Effector memory CD8-positive, alpha-beta T cell (primary cell): ENCODE measurements at regions not wholly inside any gene's neighbourhood (a gene's known extent, or its start where the extent isn't known, plus 50 kb on each side); places are given as distances from the start of the nearest gene placed in this dataset.

ENCODE experiments used
- ATAC-seq: fragments of 150-1000 bp; cut with Tn5 transposase; replicated peaks from 2 replicates; pipeline ENCODE4 v1.10.0; 2021; ENCODE audit warnings: mild to moderate bottlenecking, moderate library complexity
- DNase-seq, 3 experiments: peaks; one replicate each; pipeline ENCODE4 v3.0.0; 2021
- H3K27ac Mint-ChIP-seq, 2 donors: one replicate each; pipeline ENCODE4 v1.8.0; 2022; ENCODE audit warnings: mild to moderate bottlenecking in 2 of 2, mixed read lengths in 2 of 2, moderate library complexity in 2 of 2
- H3K27me3 Mint-ChIP-seq, 2 donors: one replicate each; pipeline ENCODE4 v1.8.0; 2022; ENCODE audit warnings: mixed read lengths in 2 of 2
- H3K36me3 Mint-ChIP-seq: one replicate; pipeline ENCODE4 v1.8.0; 2022; ENCODE audit warnings: mild to moderate bottlenecking, moderate library complexity, mixed read lengths; ENCODE audit not compliant: insufficient read depth
- H3K4me1 Mint-ChIP-seq, 2 donors: one replicate each; pipeline ENCODE4 v1.8.0; 2022; ENCODE audit warnings: low read depth in 2 of 2, mixed read lengths in 2 of 2
- H3K4me3 Mint-ChIP-seq, 2 donors: one replicate each; pipeline ENCODE4 v1.8.0; 2022; ENCODE audit warnings: mild to moderate bottlenecking in 2 of 2, mixed read lengths in 2 of 2, moderate library complexity in 2 of 2
- H3K9me3 Mint-ChIP-seq, 2 donors: one replicate each; pipeline ENCODE4 v1.8.0; 2022; ENCODE audit warnings: mixed read lengths in 2 of 2

- Mint-ChIP-seq H3K36me3 (no peaks in the 10 kb centered on the region), H3K27me3 (peaks cover 0 to 18% of the 10 kb centered on the region in 2 donors), H3K27ac (no peak overlapping the region), H3K9me3 (no peaks in the 10 kb centered on the region), H3K4me3 (no peak overlapping the region), H3K4me1 (no peaks in the 10 kb centered on the region)
- no peak for ATAC-seq
- DNase-seq: no peak
These were observed 194.2 kb downstream of the NHLRC3 start for GRCh38 chr13:39232401-39232980.

GRCh38 chr13:39232999-39233398 is 194.7 kb downstream of the NHLRC3 start:
- H3K4me1 Mint-ChIP-seq: no peaks in the 10 kb centered on the region
- no peak for ATAC-seq
- H3K27ac Mint-ChIP-seq: no peak overlapping the region
- no peak for DNase-seq
- H3K27me3 Mint-ChIP-seq: peaks cover 0 to 18% of the 10 kb centered on the region in 2 donors
- no peak overlapping the region for H3K4me3 Mint-ChIP-seq
- no peaks in the 10 kb centered on the region for H3K9me3 Mint-ChIP-seq
- H3K36me3 Mint-ChIP-seq: no peaks in the 10 kb centered on the region

GRCh38 chr13:39233519-39233918 is 195.3 kb downstream of the NHLRC3 start:
- no peaks in the 10 kb centered on the region for H3K4me1 Mint-ChIP-seq
- H3K4me3 Mint-ChIP-seq: no peak overlapping the region
- H3K9me3 Mint-ChIP-seq: no peaks in the 10 kb centered on the region
- DNase-seq (no peak), ATAC-seq (no peak)
- peaks cover 0 to 18% of the 10 kb centered on the region in 2 donors for H3K27me3 Mint-ChIP-seq
- H3K27ac Mint-ChIP-seq: no peak overlapping the region
- H3K36me3 Mint-ChIP-seq: no peaks in the 10 kb centered on the region

- Mint-ChIP-seq H3K27me3 (peaks cover 5 to 15% of the 10 kb centered on the region in 2 donors), H3K27ac (no peak overlapping the region), H3K4me3 (no peak overlapping the region), H3K4me1 (no peaks in the 10 kb centered on the region), H3K9me3 (no peaks in the 10 kb centered on the region), H3K36me3 (no peaks in the 10 kb centered on the region)
- DNase-seq: no peak
- ATAC-seq: no peak
These were observed 206.4 kb downstream of the NHLRC3 start for GRCh38 chr13:39244561-39245230.

- Mint-ChIP-seq H3K9me3 (no peaks in the 10 kb centered on the region), H3K4me3 (no peak overlapping the region), H3K27ac (no peak overlapping the region), H3K36me3 (no peaks in the 10 kb centered on the region), H3K4me1 (no peaks in the 10 kb centered on the region), H3K27me3 (peaks cover 5 to 15% of the 10 kb centered on the region in 2 donors)
- ATAC-seq (no peak), DNase-seq (no peak)
These were observed 207.4 kb downstream of the NHLRC3 start for GRCh38 chr13:39245688-39246087.

- Mint-ChIP-seq H3K9me3 (no peaks in the 10 kb centered on the region), H3K27ac (no peak overlapping the region), H3K4me1 (no peaks in the 10 kb centered on the region), H3K4me3 (no peak overlapping the region), H3K36me3 (no peaks in the 10 kb centered on the region), H3K27me3 (peaks cover 0 to 15% of the 10 kb centered on the region in 2 donors)
- no peak for ATAC-seq
- no peak for DNase-seq
These were observed 211.7 kb downstream of the NHLRC3 start for GRCh38 chr13:39249982-39250381.

GRCh38 chr13:39250440-39250839 is 212.2 kb downstream of the NHLRC3 start:
- ATAC-seq: no peak

GRCh38 chr13:39251340-39251739 is 213.1 kb downstream of the NHLRC3 start:
- H3K4me3 Mint-ChIP-seq: no peak overlapping the region
- DNase-seq (no peak), ATAC-seq (no peak)
- no peak overlapping the region for H3K27ac Mint-ChIP-seq
- H3K36me3 Mint-ChIP-seq: no peaks in the 10 kb centered on the region
- no peaks in the 10 kb centered on the region for H3K4me1 Mint-ChIP-seq
- no peaks in the 10 kb centered on the region for H3K9me3 Mint-ChIP-seq
- H3K27me3 Mint-ChIP-seq: peaks cover 0 to 6% of the 10 kb centered on the region in 2 donors

More at GRCh38 chr13:39250440-39250839, 212.2 kb downstream of the NHLRC3 start:
- H3K4me1 Mint-ChIP-seq: no peaks in the 10 kb centered on the region
- no peak for DNase-seq
- H3K4me3 Mint-ChIP-seq: no peak overlapping the region
- H3K36me3 Mint-ChIP-seq: no peaks in the 10 kb centered on the region
- no peak overlapping the region for H3K27ac Mint-ChIP-seq
- no peaks in the 10 kb centered on the region for H3K9me3 Mint-ChIP-seq
- H3K27me3 Mint-ChIP-seq: peaks cover 0 to 15% of the 10 kb centered on the region in 2 donors

GRCh38 chr13:39253774-39254173 is 215.5 kb downstream of the NHLRC3 start:
- H3K4me1 Mint-ChIP-seq: no peaks in the 10 kb centered on the region
- DNase-seq (no peak), ATAC-seq (no peak)
- H3K27me3 Mint-ChIP-seq: no peaks in the 10 kb centered on the region
- no peak overlapping the region for H3K4me3 Mint-ChIP-seq
- H3K27ac Mint-ChIP-seq: no peak overlapping the region
- H3K9me3 Mint-ChIP-seq: peaks cover 0 to 2% of the 10 kb centered on the region in 2 donors
- H3K36me3 Mint-ChIP-seq: no peaks in the 10 kb centered on the region

- Mint-ChIP-seq H3K4me3 (no peak overlapping the region), H3K9me3 (peaks cover 0 to 2% of the 10 kb centered on the region in 2 donors), H3K36me3 (no peaks in the 10 kb centered on the region), H3K4me1 (no peaks in the 10 kb centered on the region), H3K27me3 (no peaks in the 10 kb centered on the region), H3K27ac (no peak overlapping the region)
- ATAC-seq (no peak), DNase-seq (no peak)
These were observed 216.3 kb downstream of the NHLRC3 start for GRCh38 chr13:39254601-39255000.

GRCh38 chr13:39257642-39258041 is 219.4 kb downstream of the NHLRC3 start:
- Mint-ChIP-seq H3K27me3 (no peaks in the 10 kb centered on the region), H3K36me3 (no peaks in the 10 kb centered on the region), H3K9me3 (peaks cover 0 to 2% of the 10 kb centered on the region in 2 donors), H3K27ac (no peak overlapping the region), H3K4me1 (no peaks in the 10 kb centered on the region), H3K4me3 (no peak overlapping the region)
- no peak for ATAC-seq
- DNase-seq: no peak

GRCh38 chr13:39259371-39260140 is 221.3 kb downstream of the NHLRC3 start:
- DNase-seq: no peak
- no peaks in the 10 kb centered on the region for H3K36me3 Mint-ChIP-seq
- no peaks in the 10 kb centered on the region for H3K4me1 Mint-ChIP-seq
- peaks cover 0 to 2% of the 10 kb centered on the region in 2 donors for H3K9me3 Mint-ChIP-seq
- no peak overlapping the region for H3K27ac Mint-ChIP-seq
- no peak for ATAC-seq
- H3K27me3 Mint-ChIP-seq: no peaks in the 10 kb centered on the region
- no peak overlapping the region for H3K4me3 Mint-ChIP-seq

- ATAC-seq (no peak), DNase-seq (no peak)
These were observed 224.8 kb downstream of the NHLRC3 start for GRCh38 chr13:39263033-39263432.

GRCh38 chr13:39263531-39263930 is 225.3 kb downstream of the NHLRC3 start:
- Mint-ChIP-seq H3K4me1 (no peaks in the 10 kb centered on the region), H3K27ac (no peak overlapping the region), H3K4me3 (no peak overlapping the region), H3K9me3 (peaks cover 0 to 2% of the 10 kb centered on the region in 2 donors), H3K27me3 (no peaks in the 10 kb centered on the region), H3K36me3 (no peaks in the 10 kb centered on the region)
- ATAC-seq (no peak), DNase-seq (no peak)

More at GRCh38 chr13:39263033-39263432, 224.8 kb downstream of the NHLRC3 start:
- no peak overlapping the region for H3K27ac Mint-ChIP-seq
- peaks cover 0 to 2% of the 10 kb centered on the region in 2 donors for H3K9me3 Mint-ChIP-seq
- no peaks in the 10 kb centered on the region for H3K36me3 Mint-ChIP-seq
- H3K4me1 Mint-ChIP-seq: no peaks in the 10 kb centered on the region
- H3K27me3 Mint-ChIP-seq: no peaks in the 10 kb centered on the region
- H3K4me3 Mint-ChIP-seq: no peak overlapping the region
